Stimulated activated CD8-positive, alpha-beta memory T cell treated with anti-CD3 and anti-CD28 coated beads, Interleukin-12 subunit alpha, Interleukin-12 subunit beta, amount 100 ng/mL, for 4 hours (primary cell): ENCODE measurements at regions not wholly inside any gene's neighbourhood (a gene's known extent, or its start where the extent isn't known, plus 50 kb on each side); places are given as distances from the start of the nearest gene placed in this dataset.

Experiments
- DNase-seq: peaks from one replicate; pipeline ENCODE4 v3.0.0-alpha.2; 2020; ENCODE audit warnings: low read depth

DNA sequence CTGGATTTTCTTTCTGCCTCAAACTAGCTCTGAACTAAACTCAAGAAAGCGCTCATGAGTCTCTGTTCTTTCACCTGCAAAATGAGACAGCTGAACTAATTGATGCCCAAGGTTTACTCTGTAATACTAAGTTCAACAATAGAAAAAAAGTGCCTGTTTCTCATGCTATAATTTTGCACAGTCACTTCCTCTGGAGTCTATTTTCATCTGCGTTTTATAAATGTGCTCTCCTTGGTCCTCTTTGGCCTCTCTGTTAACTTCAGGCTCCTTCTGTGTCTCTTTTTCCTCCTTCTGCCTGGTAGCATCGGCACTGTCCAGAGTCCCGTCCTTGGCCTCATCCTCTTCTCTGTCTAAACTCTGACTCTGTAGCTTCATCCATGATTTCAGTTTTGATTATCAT, 311.9 kb upstream of the TLE4 start:
- DNase-seq = no peak

GRCh38 chr9:79263628-79264027, 308.1 kb upstream of the TLE4 start:
- no peak for DNase-seq

DNA sequence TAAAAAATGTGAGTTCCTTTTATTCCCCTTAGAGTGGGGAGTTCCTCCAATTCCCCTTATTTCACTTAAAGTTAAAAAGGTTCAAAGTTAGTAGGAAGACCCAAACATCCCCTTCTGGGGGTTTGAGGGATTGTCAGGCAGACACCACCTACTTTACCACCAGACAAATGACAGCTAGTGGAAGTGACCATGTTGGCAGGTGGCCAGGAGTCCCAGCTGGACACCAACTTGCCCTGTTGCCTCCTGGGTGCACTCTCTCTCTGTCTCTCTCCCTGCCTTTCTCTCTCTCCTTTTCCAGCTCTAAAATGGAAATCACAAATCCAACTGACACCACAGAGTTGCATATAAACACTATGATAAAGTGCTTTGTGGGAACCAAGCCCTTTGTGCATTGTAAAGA, 307.7 kb upstream of the TLE4 start:
- DNase-seq = no peak

DNA sequence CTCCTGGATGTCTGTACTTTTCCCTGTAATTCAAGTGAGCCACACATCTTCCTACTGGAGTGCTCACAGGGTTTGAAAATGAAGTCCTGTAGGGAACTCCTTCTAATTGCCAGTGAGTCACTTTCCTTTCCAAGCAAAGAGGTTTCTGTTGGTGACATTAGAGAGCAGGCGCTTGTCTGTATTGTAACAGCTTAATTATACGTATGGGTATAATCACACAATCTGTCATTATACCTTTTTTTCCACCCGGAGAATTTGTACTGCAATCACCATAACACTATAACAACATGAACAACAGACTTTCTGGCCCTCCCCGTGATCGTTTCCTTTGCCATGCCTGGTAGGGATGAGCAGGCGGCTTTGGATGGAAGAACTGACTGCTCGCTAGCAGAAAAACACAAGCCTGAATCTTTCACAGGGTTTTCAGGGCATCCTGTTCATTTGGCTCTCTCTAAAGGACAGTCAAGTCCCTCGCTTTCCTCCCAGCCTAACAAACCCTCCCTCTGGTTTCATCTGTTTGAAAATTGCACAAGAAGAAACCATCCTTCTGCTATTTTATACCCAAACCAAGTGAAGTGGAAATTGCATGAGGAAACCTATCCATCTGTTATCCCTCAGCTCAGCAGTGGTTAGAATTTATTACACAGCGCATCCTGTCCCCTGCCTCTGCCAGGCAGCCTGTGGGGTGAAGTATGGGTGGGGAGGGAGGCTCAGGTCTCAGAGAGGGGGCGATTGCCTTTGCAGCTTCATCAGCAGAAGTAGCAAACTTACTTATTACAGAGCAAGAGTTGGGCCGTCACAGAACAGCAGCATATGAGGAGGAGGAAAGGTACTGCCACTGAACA, 307.0 kb upstream of the TLE4 start:
- DNase-seq = no peak

DNA sequence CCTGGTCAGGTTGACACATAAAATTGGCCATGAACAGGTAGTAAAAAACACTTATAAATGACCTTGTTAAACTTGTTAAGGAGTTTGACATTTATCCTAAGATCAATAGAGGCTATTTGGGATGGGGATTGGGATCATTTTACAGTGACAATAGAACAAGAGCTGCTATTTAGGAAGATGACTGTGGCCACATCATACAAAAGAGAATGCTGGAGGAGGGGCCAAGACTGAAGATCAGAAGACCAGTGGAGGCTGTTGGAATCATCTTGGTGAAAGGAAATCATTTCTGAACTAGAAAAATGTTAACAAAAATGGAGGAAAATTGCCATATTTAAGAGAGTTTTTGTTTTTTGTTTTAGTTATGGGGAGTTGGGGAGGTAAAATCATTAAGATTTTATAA, 304.8 kb upstream of the TLE4 start:
- no peak for DNase-seq

- DNase-seq = no peak
These were observed 303.0 kb upstream of the TLE4 start for GRCh38 chr9:79268806-79269205.

DNA sequence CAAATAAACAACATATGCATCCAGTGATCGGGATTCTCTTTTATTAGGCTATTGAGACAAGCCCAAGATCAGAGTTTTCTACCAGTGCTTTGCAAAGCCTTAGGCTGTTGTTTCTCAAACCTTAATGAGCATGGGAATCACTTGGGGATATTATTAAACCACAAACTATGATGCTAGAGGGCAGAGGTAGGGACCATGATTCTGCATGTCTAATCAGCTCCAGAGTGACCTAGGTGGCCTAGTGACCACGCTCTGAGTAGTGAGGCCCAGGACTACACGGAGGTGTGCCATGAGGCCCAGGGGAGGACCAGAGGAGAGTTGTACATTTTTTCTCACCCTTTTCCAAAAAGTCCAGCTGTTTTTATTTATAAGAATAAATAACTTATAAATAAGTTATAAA, 298.5 kb upstream of the TLE4 start:
- no peak for DNase-seq

DNA sequence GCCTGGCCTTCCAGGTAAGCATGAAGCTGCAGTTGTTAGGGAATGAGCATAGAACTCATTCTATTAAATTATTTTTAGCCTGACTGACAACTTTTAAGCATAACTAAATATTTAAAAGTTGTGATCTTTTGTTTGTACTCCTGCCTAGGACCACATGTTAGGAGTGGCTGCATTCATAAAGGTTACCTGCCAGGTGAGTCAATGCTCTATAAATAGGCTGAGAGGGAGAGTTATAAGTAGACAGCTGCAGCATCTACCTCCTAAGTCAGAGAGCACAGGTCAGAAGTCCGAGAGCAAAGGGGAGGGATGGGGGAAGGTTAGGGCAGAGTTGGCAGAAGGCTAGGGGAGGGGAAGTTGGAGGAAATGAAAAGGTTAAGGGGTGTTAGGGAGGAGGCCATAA, 292.4 kb upstream of the TLE4 start:
- no peak for DNase-seq

DNA sequence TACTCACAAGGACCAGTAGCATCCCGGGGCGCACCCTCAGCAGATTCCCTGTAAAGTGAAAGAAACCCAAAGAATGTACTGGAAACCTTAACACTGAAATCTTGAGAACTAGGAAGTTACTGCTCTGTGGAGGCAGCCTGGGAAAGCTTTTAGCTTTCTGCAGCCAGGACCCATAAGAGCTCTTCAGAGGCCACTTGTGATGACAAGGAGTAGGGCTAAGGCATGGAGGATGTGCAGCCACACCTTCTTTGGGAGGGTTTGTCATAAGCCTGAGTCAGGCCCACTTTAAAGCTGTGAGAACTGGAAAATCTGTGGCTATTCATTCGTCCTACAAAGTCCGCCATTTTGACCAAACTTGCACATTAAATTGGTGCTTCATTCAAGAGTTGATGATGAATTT, 291.1 kb upstream of the TLE4 start:
- no peak for DNase-seq

DNA sequence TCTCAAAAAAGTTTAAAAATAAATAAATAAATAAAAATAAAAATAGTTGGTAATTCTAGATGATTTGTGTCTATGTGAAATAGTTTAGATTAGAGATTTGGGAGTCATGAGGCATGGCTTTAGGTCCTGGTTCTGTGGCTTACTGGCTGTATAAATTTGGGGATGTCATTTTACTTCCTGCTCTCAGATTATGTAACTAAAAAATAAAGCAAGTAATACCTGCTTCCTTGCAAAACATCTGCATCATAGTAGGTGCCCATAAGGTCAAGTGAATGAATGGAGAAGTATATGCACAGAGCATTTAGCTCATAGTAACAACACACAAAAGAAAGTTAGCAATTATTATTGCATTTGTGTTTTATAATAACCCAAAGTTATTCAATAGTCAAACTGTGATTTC, 287.7 kb upstream of the TLE4 start:
- DNase-seq = no peak

DNA sequence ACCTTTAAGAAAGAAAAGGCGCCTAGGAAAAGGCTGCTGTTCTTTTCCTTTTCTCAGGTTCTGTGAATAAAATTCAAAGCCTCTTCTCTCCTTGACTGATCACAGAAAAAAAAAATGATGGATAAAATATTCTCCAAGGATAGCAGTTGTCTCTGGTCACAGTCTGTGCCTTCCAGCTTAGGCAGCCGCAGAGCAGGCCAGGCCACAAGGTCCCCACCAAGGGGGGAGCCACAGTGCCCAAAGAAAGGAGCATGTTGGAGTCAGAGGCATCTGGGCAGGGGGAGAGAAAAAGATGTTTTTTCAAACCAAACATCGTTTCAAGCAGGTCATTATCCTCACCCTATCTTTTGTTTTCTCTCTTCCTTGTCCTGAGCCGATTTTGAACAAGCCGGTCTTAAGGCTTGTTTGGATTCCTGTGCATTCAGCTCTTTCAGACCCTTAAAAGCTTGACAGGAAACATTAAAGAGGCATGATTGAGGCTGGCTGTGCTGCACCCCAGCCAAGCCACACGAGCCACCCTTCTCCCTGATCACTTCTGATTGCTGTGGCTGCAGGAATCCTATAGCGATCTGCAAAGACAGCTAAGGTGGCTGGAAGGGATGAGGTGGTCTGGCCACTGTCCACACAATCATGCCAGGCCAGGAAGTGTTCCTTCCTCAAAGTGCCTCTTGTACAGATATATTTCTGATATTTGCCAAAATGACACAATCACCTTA, 284.6 kb upstream of the TLE4 start:
- no peak for DNase-seq

DNA sequence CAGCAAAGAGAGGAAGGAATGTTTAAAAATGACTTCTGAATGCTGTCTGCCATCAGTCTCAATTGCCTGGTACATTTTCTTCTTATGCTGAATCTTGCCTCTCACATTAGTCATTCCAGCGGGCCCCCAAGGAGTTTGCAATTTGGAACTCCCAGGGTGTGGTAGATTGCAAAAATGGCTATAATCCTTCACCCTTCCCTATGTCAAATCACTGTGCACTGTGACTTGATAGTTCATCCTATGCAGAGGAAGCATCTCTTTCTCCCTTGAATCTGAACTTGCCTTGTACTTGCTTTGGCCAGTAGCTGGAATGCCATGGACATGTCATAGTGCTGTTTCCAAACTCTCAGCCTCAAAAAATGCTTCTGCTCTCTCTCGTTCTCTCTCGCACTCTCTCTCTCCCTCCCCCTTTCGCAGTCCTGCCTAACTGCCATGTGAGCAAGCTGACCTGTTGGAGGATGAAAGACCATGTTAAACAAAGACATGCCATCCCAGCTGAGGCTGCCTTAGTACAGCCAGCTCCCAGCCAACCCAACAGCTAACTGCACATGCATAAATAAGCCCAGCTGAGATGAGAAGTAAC, 284.0 kb upstream of the TLE4 start:
- DNase-seq = no peak

GRCh38 chr9:79289856-79290255, 281.9 kb upstream of the TLE4 start:
- DNase-seq = no peak

GRCh38 chr9:79292731-79293280, 279.0 kb upstream of the TLE4 start:
- no peak for DNase-seq

- no peak for DNase-seq
These were observed 271.7 kb upstream of the TLE4 start for GRCh38 chr9:79300068-79300467.

DNA sequence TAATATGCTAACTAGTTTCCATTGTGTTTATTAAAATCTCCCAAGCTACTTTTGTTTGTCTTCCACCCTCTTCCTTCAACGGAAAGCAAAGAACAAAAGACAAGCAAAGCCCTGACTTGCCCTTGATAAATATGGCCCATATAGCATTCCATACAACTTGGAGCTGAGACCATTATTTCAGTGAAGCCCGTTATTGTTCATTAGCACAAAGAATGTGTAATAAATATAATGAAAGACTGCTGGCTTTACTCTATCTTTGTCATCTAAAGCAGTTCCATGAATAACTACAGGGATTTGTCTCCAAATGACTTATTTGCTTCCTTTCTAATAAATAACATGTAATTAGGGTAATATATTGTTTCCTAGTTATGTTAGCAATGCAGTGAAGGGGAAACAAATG, 270.7 kb upstream of the TLE4 start:
- DNase-seq = no peak

DNA sequence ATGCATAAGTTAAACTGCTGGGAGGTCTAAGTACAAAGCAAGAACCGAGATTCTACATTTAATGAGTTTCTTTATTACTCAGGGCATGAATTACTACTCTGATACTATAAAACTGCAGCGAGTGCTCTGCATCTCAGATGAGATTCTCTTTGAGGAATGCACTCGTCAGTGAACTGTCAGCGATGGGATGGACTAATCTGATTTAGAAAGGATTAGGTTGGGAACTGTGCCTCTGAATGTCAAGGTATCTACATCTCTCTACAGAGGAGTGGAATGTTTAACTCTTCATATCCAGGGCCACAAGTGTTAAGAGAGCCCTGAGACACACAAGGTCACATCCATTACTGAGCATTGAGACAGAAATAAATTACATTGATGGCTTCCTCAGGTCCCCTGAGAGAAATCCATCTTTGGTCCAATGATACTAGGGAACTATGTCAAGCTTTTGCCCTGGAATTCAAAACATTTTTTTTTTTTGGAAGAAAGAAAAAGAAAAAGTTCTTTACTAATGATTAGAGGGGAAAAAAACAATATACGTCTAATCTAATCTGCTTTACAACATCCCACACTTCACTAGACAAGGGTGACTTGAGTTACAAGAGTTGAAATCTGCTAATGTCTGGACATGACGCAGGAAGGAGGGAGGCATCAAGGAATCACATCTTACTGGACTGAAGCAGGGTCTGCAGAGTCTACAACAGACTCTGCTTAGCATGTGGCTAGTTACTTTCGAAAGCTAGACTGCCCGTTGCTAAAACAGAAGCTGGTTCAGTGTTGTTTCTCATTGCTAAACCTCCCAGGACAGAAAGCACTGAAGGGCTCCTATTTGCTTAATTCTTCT, 270.0 kb upstream of the TLE4 start:
- DNase-seq = no peak

GRCh38 chr9:79302569-79302968, 269.2 kb upstream of the TLE4 start:
- DNase-seq = no peak

DNA sequence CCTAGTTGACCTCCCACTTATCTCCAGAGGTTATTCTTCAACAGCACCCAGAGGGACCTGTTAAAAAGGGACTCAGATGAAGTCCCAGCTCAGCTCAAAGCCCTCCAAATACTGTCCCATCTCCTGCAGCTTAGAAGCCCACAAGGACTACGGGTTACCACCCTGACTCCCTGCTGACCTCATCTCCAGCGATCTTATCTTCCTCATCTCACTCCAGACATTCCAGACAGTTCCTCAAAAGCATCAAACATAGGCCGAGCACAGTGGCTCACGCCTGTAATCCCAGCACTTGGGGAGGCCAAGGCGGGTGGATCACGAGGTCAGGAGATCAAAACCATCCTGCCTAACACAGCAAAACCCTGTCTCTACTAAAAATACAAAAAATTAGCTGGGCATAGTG, 263.8 kb upstream of the TLE4 start:
- no peak for DNase-seq

DNA sequence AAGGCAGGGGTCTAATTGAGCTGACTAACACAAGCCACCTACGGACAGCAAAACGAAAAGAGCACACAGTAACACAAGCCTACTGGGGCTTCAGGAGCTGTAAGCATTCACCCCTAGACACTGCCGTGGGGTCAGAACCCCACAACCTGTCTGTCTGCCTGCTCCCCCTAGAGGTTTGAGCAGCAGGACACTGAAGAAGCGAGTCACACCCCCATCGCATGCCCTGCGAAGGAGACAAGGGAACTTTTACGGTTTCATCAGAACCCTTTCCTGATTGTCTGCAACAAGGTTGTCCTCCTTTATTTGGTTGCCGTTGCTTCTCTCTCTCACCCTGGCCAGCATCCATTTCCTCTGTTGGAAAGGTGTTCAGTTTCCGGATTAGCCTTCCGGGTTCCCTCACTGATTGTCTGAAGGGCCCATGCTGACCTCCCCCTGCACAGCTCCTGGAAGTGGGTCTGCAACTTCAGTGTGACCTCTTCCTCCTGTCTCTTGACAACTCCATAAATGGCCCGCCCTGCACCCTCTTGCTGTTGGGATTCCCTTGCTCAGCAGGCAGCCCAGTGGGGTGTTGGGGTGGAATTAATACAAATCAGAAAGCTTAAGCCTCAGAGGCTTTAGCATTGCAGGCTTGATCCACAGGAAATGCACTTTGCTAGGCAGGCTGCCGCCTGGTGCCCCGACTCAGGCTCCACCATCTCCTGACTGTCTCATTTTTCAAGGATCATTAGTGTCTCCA, 258.9 kb upstream of the TLE4 start:
- DNase-seq = no peak

GRCh38 chr9:79325501-79325900, 246.3 kb upstream of the TLE4 start:
- no peak for DNase-seq
